Activated CD8-positive, alpha-beta T cell treated with anti-CD3 and anti-CD28 coated beads, Interleukin-2, amount 10 ng/mL, durations not matched to agents 7 days and 5 days (primary cell): ENCODE measurements at regions not wholly inside any gene's neighbourhood (a gene's known extent, or its start where the extent isn't known, plus 50 kb on each side); places are given as distances from the start of the nearest gene placed in this dataset.

ENCODE experiments used
- ATAC-seq: fragments of 150-1000 bp; cut with Tn5 transposase; one replicate; pipeline ENCODE4 v1.10.0; 2021; ENCODE audit warnings: moderate library complexity
- CTCF ChIA-PET: fragments of 350-600 bp; sonication (Branson Sonifier 250); formaldehyde crosslinking; loops from one replicate; lab custom pipeline; 2021; ENCODE audit warnings: antibody characterized with exemption; lab: Charles Lee
- POLR2A ChIA-PET: fragments of 350-600 bp; sonication (Branson Sonifier 250); formaldehyde crosslinking; loops from one replicate; lab custom pipeline; 2021; ENCODE audit warnings: antibody characterized with exemption; lab: Charles Lee
- DNase-seq: peaks from one replicate; pipeline ENCODE4 v3.0.0-alpha.2; 2020
- H3K27ac Mint-ChIP-seq: one replicate; pipeline ENCODE4 v1.8.0; 2021; ENCODE audit warnings: mild to moderate bottlenecking, mixed read lengths
- H3K27me3 Mint-ChIP-seq: one replicate; pipeline ENCODE4 v1.8.0; 2021; ENCODE audit warnings: low read depth, mixed read lengths
- H3K36me3 Mint-ChIP-seq: one replicate; pipeline ENCODE4 v1.8.0; 2021; ENCODE audit warnings: low read depth, mixed read lengths
- H3K4me1 Mint-ChIP-seq: one replicate; pipeline ENCODE4 v1.8.0; 2021; ENCODE audit warnings: low read depth, mixed read lengths
- H3K4me3 Mint-ChIP-seq: one replicate; pipeline ENCODE4 v1.8.0; 2021; ENCODE audit warnings: mild to moderate bottlenecking, mixed read lengths
- H3K9me3 Mint-ChIP-seq: one replicate; pipeline ENCODE4 v1.8.0; 2022; ENCODE audit warnings: mixed read lengths; ENCODE audit not compliant: insufficient read depth

GRCh38 chr3:29050155-29050554, 230.7 kb upstream of the RBMS3 start:
- DNase-seq = no peak
- ATAC-seq = no peak
- Mint-ChIP-seq H3K36me3 (no peaks in the 10 kb centered on the region), H3K27ac (no peak overlapping the region), H3K9me3 (peaks cover 9% of the 10 kb centered on the region), H3K27me3 (no peaks in the 10 kb centered on the region), H3K4me1 (no peaks in the 10 kb centered on the region), H3K4me3 (no peak overlapping the region)
- ChIA-PET POLR2A (no interaction called here), CTCF (no interaction called here)

GRCh38 chr3:29057326-29057725, 223.5 kb upstream of the RBMS3 start:
- ATAC-seq (no peak), DNase-seq (no peak)
- Mint-ChIP-seq H3K9me3 (peaks cover 18% of the 10 kb centered on the region), H3K4me3 (no peak overlapping the region), H3K27ac (no peak overlapping the region), H3K27me3 (no peaks in the 10 kb centered on the region), H3K4me1 (no peaks in the 10 kb centered on the region), H3K36me3 (no peaks in the 10 kb centered on the region)
- CTCF ChIA-PET = interaction anchor here (0.5 kb wide), 1 partner anchor 556 kb away, joined by 3 read pairs; no protein-coding TSS in a partner anchor
- POLR2A ChIA-PET = no interaction called here

- Mint-ChIP-seq H3K27me3 (no peaks in the 10 kb centered on the region), H3K4me1 (no peaks in the 10 kb centered on the region), H3K36me3 (no peaks in the 10 kb centered on the region), H3K4me3 (no peak overlapping the region), H3K27ac (no peak overlapping the region), H3K9me3 (no peaks in the 10 kb centered on the region)
- ChIA-PET POLR2A (no interaction called here), CTCF (no interaction called here)
- ATAC-seq (no peak), DNase-seq (no peak)
Observed at GRCh38 chr3:29064085-29064484, 216.8 kb upstream of the RBMS3 start.

DNA sequence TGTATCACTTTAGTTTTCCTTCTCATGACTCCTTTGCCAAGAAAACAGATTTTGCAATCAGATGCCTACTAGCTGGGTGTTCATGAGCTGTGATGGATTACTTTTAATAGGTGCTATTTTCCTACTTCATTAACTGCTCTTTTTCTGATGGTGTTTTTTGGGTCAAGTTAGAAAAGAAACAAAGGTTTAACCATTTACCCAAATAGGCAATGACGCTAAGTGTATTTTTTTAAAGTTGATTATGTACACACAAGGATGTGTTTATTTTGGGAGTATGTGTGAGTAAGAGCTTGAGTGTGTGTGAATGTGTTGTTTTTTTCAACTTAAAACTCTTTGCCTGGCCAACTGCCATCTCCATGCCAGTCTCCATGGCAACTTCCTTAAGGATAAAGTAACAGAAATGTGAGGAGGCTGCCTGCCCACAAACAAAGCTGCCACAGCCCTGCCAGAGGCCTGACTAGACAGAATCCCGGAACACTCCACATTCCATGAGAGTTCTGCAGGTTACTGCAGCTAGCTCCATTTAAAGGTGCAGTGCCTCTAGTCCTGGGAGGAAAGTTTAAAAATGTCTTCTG, 215.6 kb upstream of the RBMS3 start:
- Mint-ChIP-seq H3K4me3 (no peak overlapping the region), H3K36me3 (no peaks in the 10 kb centered on the region), H3K4me1 (no peaks in the 10 kb centered on the region), H3K27ac (no peak overlapping the region), H3K9me3 (no peaks in the 10 kb centered on the region), H3K27me3 (no peaks in the 10 kb centered on the region)
- ChIA-PET POLR2A (no interaction called here), CTCF (no interaction called here)
- ATAC-seq (no peak), DNase-seq (no peak)

DNA sequence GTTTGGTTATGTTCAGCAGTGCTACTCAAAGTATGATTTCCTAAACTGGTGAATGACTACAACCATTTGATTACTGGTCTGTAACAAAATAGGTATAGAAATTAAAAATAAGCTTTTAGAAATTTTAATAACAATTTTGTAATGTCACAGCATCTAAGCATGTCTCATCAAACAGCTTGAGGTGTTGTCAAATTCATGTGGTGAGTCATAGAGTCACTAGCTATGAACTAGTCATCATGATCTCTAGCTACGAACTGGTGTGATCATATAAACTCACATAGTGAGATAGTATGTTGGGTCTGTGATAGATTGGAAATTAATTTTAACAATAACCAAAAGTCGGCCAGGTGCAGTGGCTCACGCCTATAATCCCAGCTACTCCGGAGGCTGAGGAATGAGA, 213.9 kb upstream of the RBMS3 start:
- Mint-ChIP-seq H3K4me1 (no peaks in the 10 kb centered on the region), H3K27me3 (no peaks in the 10 kb centered on the region), H3K9me3 (peaks cover 8% of the 10 kb centered on the region), H3K36me3 (no peaks in the 10 kb centered on the region), H3K4me3 (no peak overlapping the region), H3K27ac (no peak overlapping the region)
- DNase-seq (no peak), ATAC-seq (no peak)
- CTCF ChIA-PET = interaction anchor here (0.6 kb wide), 1 partner anchor 1917 kb away, joined by 3 read pairs; no protein-coding TSS in a partner anchor
- POLR2A ChIA-PET = no interaction called here

DNA sequence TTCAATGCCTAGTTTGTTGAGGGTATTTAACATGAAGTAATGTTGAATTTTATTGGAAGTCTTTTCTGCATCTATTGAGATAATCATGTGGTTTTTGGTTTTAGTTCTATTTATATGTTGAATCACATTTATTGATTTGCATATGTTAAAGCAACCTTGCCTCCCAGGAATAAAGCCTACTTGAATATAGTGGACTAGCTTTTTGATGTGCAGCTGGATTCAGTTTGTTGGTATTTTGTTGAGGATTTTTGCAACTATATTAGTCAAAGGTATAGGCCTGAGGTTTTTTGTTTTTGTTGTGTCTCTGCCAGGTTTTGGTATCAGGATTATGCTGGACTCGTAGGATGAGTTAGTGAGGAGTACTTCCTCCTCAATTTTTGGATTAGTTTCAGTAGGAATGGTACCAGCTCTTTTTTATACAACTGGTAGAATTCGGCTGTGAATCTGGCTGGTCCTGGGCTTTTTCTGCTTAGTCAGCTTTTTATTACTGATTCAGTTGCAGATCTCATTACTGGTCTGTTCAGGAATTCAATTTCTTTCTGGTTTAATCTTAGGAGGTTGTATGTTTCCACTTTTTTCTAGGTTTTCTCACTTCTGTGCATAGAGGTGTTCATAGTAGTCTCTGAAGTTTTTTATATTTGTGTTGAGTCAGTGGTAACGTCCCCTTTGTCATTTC, 209.8 kb upstream of the RBMS3 start:
- no peaks in the 10 kb centered on the region for H3K4me1 Mint-ChIP-seq
- ATAC-seq (no peak), DNase-seq (no peak)
- ChIA-PET CTCF (no interaction called here), POLR2A (no interaction called here)
- H3K36me3 Mint-ChIP-seq = no peaks in the 10 kb centered on the region
- no peaks in the 10 kb centered on the region for H3K27me3 Mint-ChIP-seq
- H3K27ac Mint-ChIP-seq = no peak overlapping the region
- no peak overlapping the region for H3K4me3 Mint-ChIP-seq
- H3K9me3 Mint-ChIP-seq = peaks cover 13% of the 10 kb centered on the region

DNA sequence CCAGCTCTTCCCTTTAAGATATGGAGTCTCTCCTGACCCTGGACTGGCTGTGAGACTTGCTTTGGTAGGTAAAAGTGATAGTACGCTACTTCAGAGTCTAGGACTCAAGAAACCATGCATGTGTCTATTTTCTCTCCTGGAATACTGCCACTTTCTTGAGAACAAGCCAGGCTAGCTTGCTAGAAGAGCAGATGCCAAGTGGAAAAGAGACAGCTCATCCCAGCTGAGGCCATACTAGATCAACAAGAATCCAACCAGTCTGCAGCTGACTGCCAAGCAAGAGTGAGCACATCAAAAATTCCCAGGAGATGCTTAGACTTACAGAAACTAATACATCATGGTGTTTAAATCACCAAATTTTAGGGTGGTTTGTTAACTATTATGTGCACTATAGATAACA, 208.3 kb upstream of the RBMS3 start:
- Mint-ChIP-seq H3K27ac (no peak overlapping the region), H3K36me3 (no peaks in the 10 kb centered on the region), H3K27me3 (no peaks in the 10 kb centered on the region), H3K9me3 (peaks cover 13% of the 10 kb centered on the region), H3K4me1 (no peaks in the 10 kb centered on the region), H3K4me3 (no peak overlapping the region)
- ChIA-PET CTCF (no interaction called here), POLR2A (no interaction called here)
- ATAC-seq = no peak
- DNase-seq = no peak

DNA sequence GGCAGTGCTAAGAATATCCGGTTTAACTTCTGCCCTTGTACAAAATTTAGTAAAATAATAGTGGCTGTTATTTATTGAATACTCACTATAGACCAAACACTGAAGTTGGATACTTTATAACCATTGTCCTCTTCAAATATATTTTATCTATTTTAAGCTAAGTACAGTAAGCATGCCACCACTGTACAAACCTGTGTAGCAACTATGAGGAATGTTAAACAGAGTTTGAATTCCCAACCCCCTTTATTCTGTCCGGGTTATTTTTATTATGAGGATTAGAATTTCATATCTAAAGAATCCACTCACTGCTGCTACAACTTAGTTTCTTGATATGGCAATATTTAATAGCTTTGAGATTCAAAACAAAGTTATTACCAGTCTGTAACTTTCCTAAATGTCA, 203.5 kb upstream of the RBMS3 start:
- Mint-ChIP-seq H3K27ac (no peak overlapping the region), H3K36me3 (no peaks in the 10 kb centered on the region), H3K4me1 (no peaks in the 10 kb centered on the region), H3K27me3 (no peaks in the 10 kb centered on the region), H3K4me3 (no peak overlapping the region), H3K9me3 (peaks cover 6% of the 10 kb centered on the region)
- no peak for DNase-seq
- POLR2A ChIA-PET = no interaction called here
- CTCF ChIA-PET = no interaction called here
- ATAC-seq = no peak

GRCh38 chr3:29079358-29079757, 201.5 kb upstream of the RBMS3 start:
- no peak overlapping the region for H3K27ac Mint-ChIP-seq
- H3K36me3 Mint-ChIP-seq = no peaks in the 10 kb centered on the region
- H3K27me3 Mint-ChIP-seq = no peaks in the 10 kb centered on the region
- ATAC-seq = no peak
- CTCF ChIA-PET = no interaction called here
- no peaks in the 10 kb centered on the region for H3K4me1 Mint-ChIP-seq
- POLR2A ChIA-PET = no interaction called here
- H3K4me3 Mint-ChIP-seq = no peak overlapping the region
- H3K9me3 Mint-ChIP-seq = peaks cover 5% of the 10 kb centered on the region
- no peak for DNase-seq

GRCh38 chr3:29080967-29081366, 199.9 kb upstream of the RBMS3 start:
- Mint-ChIP-seq H3K9me3 (peaks cover 5% of the 10 kb centered on the region), H3K4me1 (no peaks in the 10 kb centered on the region)
- POLR2A ChIA-PET = no interaction called here

DNA sequence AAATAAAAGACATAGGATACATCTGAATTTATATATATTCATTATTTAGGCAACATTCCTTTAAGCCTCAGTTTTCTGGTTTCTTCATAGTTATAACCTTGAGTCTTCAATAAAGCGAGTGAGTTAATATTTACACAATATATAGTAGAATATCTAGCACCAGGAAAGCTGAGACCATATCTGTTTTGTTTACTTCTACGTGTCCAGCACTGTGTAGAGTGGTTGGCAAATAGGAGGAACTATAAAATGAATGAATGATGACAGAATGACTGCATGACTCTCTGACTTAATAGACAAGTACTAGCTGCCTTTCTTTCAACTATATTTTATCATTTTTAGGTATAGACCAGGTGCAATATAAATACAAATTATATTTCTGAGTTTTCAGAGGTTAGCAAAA, 197.8 kb upstream of the RBMS3 start:
- ATAC-seq = no peak
- no peak for DNase-seq
- no peak overlapping the region for H3K4me3 Mint-ChIP-seq
- H3K27ac Mint-ChIP-seq = no peak overlapping the region
- POLR2A ChIA-PET = no interaction called here
- no peaks in the 10 kb centered on the region for H3K4me1 Mint-ChIP-seq
- no peaks in the 10 kb centered on the region for H3K36me3 Mint-ChIP-seq
- no peaks in the 10 kb centered on the region for H3K27me3 Mint-ChIP-seq
- peaks cover 7% of the 10 kb centered on the region for H3K9me3 Mint-ChIP-seq
- CTCF ChIA-PET = no interaction called here

More at GRCh38 chr3:29080967-29081366, 199.9 kb upstream of the RBMS3 start:
- no peak overlapping the region for H3K4me3 Mint-ChIP-seq
- CTCF ChIA-PET = no interaction called here
- H3K36me3 Mint-ChIP-seq = no peaks in the 10 kb centered on the region
- H3K27me3 Mint-ChIP-seq = no peaks in the 10 kb centered on the region
- DNase-seq (no peak), ATAC-seq (no peak)
- no peak overlapping the region for H3K27ac Mint-ChIP-seq

DNA sequence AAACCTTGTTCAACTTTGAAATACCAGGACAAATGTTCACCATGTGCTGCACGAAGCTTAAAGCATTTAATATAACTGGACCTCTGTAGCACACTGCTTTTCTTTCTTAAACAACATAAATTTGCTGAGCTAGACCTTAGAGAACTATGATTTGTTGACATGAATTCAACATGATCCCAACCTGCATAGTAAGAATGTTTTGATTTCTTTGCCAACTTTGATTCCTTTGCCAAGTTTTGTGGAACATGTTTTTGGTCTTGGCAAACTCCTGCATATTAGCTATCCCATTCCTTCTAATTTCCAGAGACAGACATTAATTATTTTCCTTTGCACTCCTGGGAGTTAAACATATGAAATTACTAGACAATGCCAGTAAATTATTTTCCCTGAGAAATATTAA, 197.2 kb upstream of the RBMS3 start:
- Mint-ChIP-seq H3K27me3 (no peaks in the 10 kb centered on the region), H3K27ac (no peak overlapping the region), H3K36me3 (no peaks in the 10 kb centered on the region), H3K9me3 (peaks cover 7% of the 10 kb centered on the region), H3K4me1 (no peaks in the 10 kb centered on the region), H3K4me3 (no peak overlapping the region)
- no peak for DNase-seq
- ChIA-PET POLR2A (no interaction called here), CTCF (no interaction called here)
- no peak for ATAC-seq

- Mint-ChIP-seq H3K4me3 (no peak overlapping the region), H3K4me1 (no peaks in the 10 kb centered on the region), H3K36me3 (no peaks in the 10 kb centered on the region), H3K27ac (no peak overlapping the region), H3K9me3 (peaks cover 7% of the 10 kb centered on the region), H3K27me3 (no peaks in the 10 kb centered on the region)
- DNase-seq (no peak), ATAC-seq (no peak)
- ChIA-PET CTCF (no interaction called here), POLR2A (no interaction called here)
Observed at GRCh38 chr3:29088579-29088978, 192.3 kb upstream of the RBMS3 start.
